ENCODE measurements at regions not wholly inside any gene's neighbourhood (a gene's known extent, or its start where the extent isn't known, plus 50 kb on each side); places are given as distances from the start of the nearest gene placed in this dataset.

- Histone ChIP-seq H3K4me1 (no peaks in the 10 kb centered on the region), H3K4me3 (no peak overlapping the region), H3K9me3 (no peaks in the 10 kb centered on the region), H3K27me3 (no peaks in the 10 kb centered on the region), H3K36me3 (no peaks in the 10 kb centered on the region), H3K9ac (ENCODE audit: low read depth in 2 of 2, low read length in 2 of 2) (no peak overlapping the region), H3K27ac (no peak overlapping the region)
- no peak for TF ChIP-seq CTCF (IDR thresholded peaks at IDR 0.05)
- intact Hi-C loops (cut with DNase I) = loop anchor here (10.0 kb wide), 1 partner anchor 486 kb away; no protein-coding TSS in a partner anchor
- DNase-seq = no peak
Observed at GRCh38 chr1:168638884-168639283, 62.5 kb downstream of the XCL1 start.

GRCh38 chr1:168640182-168640581 lies 63.8 kb downstream of the XCL1 start:
- DNase-seq = no peak
- Histone ChIP-seq H3K36me3 (no peaks in the 10 kb centered on the region), H3K4me1 (no peaks in the 10 kb centered on the region)

DNA sequence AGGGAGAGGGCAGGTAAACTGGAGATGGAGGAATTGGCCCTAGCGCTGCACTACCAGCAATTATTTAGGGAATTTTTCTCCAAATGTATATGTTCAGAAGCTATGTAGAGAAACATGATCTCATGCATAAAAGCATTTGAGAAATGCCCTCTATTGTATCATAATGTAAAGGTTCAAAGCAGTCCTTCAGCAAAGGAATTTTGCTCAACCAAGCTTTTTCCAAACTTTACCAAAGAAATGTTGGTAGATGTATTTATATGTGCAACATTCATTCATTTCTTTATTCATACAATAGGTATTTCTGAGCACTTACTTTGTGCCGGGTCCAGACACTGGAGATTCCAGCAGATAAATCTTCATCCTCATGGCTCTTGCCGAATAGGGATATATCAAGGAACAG lies 64.4 kb downstream of the XCL1 start:
- H3K9ac ChIP-seq (ENCODE audit: low read depth in 2 of 2, low read length in 2 of 2) = no peak overlapping the region
- no peaks in the 10 kb centered on the region for H3K9me3 ChIP-seq
- no peak overlapping the region for H3K27ac ChIP-seq
- no peaks in the 10 kb centered on the region for H3K36me3 ChIP-seq
- TF ChIP-seq CTCF (IDR thresholded peaks at IDR 0.05) = no peak
- intact Hi-C loops (cut with DNase I) = no loop called here
- no peaks in the 10 kb centered on the region for H3K27me3 ChIP-seq
- no peak for DNase-seq
- no peak overlapping the region for H3K4me3 ChIP-seq
- H3K4me1 ChIP-seq = no peaks in the 10 kb centered on the region

More at GRCh38 chr1:168640182-168640581, 63.8 kb downstream of the XCL1 start:
- no peak overlapping the region for H3K9ac ChIP-seq (ENCODE audit: low read depth in 2 of 2, low read length in 2 of 2)
- H3K9me3 ChIP-seq = no peaks in the 10 kb centered on the region
- no peak for TF ChIP-seq CTCF (IDR thresholded peaks at IDR 0.05)
- H3K27ac ChIP-seq = no peak overlapping the region
- no peaks in the 10 kb centered on the region for H3K27me3 ChIP-seq
- intact Hi-C loops (cut with DNase I) = no loop called here
- no peak overlapping the region for H3K4me3 ChIP-seq

- Histone ChIP-seq H3K9ac (ENCODE audit: low read depth in 2 of 2, low read length in 2 of 2) (no peak overlapping the region), H3K4me1 (no peaks in the 10 kb centered on the region), H3K36me3 (no peaks in the 10 kb centered on the region), H3K27me3 (no peaks in the 10 kb centered on the region), H3K9me3 (no peaks in the 10 kb centered on the region), H3K4me3 (no peak overlapping the region), H3K27ac (no peak overlapping the region)
- no peak for TF ChIP-seq CTCF (IDR thresholded peaks at IDR 0.05)
- intact Hi-C loops (cut with DNase I) = no loop called here
- DNase-seq = no peak
Observed at GRCh38 chr1:168643152-168643551, 66.7 kb downstream of the XCL1 start.

All from colonic mucosa (tissue), 4 donors.